WERI-Rb-1 (cell line): ENCODE measurements at regions not wholly inside any gene's neighbourhood (a gene's known extent, or its start where the extent isn't known, plus 50 kb on each side); places are given as distances from the start of the nearest gene placed in this dataset.

Experiments
- DNase-seq: peaks from one replicate; pipeline ENCODE4 v3.0.0-alpha.2; 2020
- H3K27ac ChIP-seq: fragments of 250-450 bp; sonication (Bioruptor Pico); 2 replicates; pipeline ENCODE4 v1.5.1; 2020; ENCODE audit warnings: mild to moderate bottlenecking, moderate library complexity
- H3K27me3 ChIP-seq: fragments of 250-450 bp; sonication (Bioruptor Pico); 2 replicates; pipeline ENCODE4 v1.5.1; 2021; ENCODE audit warnings: mild to moderate bottlenecking, low read depth, moderate library complexity; ENCODE audit not compliant: insufficient read depth, severe bottlenecking
- H3K36me3 ChIP-seq: fragments of 250-450 bp; sonication (Bioruptor Pico); 2 replicates; pipeline ENCODE4 v1.5.1; 2020; ENCODE audit warnings: mild to moderate bottlenecking, moderate library complexity
- H3K4me3 ChIP-seq: 2 replicates; pipeline ENCODE4 v1.5.1; 2011; ENCODE audit warnings: low read depth, mild to moderate bottlenecking, control low read depth, low read length
- H3K9me3 ChIP-seq: fragments of 250-450 bp; sonication (Bioruptor Pico); 2 replicates; pipeline ENCODE4 v1.5.1; 2021; ENCODE audit warnings: mild to moderate bottlenecking, moderate library complexity; ENCODE audit not compliant: severe bottlenecking
- TF ChIP-seq, protein P1 (sequence below): IDR thresholded peaks from 2 replicates; pipeline ENCODE4 v1.5.1; 2011; ENCODE audit warnings: low read depth, mild to moderate bottlenecking, control low read depth, inconsistent platforms, low read length

GRCh38 chr2:9089831-9090230, 86.3 kb upstream of the MBOAT2 start:
- H3K9me3 ChIP-seq = no peaks in the 10 kb centered on the region
- DNase-seq = no peak
- TF ChIP-seq, protein P1, sequence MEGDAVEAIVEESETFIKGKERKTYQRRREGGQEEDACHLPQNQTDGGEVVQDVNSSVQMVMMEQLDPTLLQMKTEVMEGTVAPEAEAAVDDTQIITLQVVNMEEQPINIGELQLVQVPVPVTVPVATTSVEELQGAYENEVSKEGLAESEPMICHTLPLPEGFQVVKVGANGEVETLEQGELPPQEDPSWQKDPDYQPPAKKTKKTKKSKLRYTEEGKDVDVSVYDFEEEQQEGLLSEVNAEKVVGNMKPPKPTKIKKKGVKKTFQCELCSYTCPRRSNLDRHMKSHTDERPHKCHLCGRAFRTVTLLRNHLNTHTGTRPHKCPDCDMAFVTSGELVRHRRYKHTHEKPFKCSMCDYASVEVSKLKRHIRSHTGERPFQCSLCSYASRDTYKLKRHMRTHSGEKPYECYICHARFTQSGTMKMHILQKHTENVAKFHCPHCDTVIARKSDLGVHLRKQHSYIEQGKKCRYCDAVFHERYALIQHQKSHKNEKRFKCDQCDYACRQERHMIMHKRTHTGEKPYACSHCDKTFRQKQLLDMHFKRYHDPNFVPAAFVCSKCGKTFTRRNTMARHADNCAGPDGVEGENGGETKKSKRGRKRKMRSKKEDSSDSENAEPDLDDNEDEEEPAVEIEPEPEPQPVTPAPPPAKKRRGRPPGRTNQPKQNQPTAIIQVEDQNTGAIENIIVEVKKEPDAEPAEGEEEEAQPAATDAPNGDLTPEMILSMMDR = no peak
- no peak overlapping the region for H3K27ac ChIP-seq
- H3K4me3 ChIP-seq = no peak overlapping the region
- H3K36me3 ChIP-seq = no peaks in the 10 kb centered on the region
- H3K27me3 ChIP-seq = no peaks in the 10 kb centered on the region

- Histone ChIP-seq H3K9me3 (peaks cover 2% of the 10 kb centered on the region), H3K4me3 (no peak overlapping the region), H3K27ac (no peak overlapping the region), H3K27me3 (no peaks in the 10 kb centered on the region), H3K36me3 (no peaks in the 10 kb centered on the region)
- no peak for DNase-seq
- TF ChIP-seq, protein P1 = no peak
Measured at GRCh38 chr2:9087121-9087681, 83.7 kb upstream of the MBOAT2 start.

GRCh38 chr2:9086465-9086864, 83.0 kb upstream of the MBOAT2 start:
- Histone ChIP-seq H3K9me3 (peaks cover 7% of the 10 kb centered on the region), H3K4me3 (no peak overlapping the region), H3K27ac (no peak overlapping the region), H3K36me3 (no peaks in the 10 kb centered on the region), H3K27me3 (no peaks in the 10 kb centered on the region)
- DNase-seq = no peak
- TF ChIP-seq, protein P1 = no peak

GRCh38 chr2:9085353-9085752, 81.9 kb upstream of the MBOAT2 start:
- DNase-seq = no peak

DNA sequence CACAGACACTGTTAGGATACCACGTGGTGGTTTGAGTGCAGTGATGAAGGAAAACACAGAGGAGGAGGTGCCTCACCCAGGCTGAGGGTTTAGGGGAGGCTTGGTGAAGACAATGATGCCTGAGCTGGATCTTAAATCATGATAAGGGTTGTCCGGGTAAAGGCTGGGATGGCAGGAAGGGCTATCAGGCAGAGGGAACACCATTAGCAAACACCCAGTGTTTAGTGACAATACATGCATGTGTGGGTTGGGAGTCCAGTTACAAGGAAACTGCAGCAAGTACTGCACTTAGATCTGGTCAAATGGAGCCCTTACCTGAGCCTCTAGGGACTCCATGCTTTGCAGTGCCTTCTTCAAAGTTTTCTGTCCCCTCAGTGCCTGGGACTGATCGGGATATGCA, 79.8 kb upstream of the MBOAT2 start:
- TF ChIP-seq, protein P1 = no peak

More at GRCh38 chr2:9085353-9085752, 81.9 kb upstream of the MBOAT2 start:
- H3K36me3 ChIP-seq = no peaks in the 10 kb centered on the region
- TF ChIP-seq, protein P1 = no peak
- H3K4me3 ChIP-seq = no peak overlapping the region
- no peaks in the 10 kb centered on the region for H3K27me3 ChIP-seq
- no peak overlapping the region for H3K27ac ChIP-seq
- H3K9me3 ChIP-seq = peaks cover 9% of the 10 kb centered on the region

GRCh38 chr2:9082158-9082557, 78.7 kb upstream of the MBOAT2 start:
- Histone ChIP-seq H3K27me3 (no peaks in the 10 kb centered on the region), H3K4me3 (no peak overlapping the region), H3K36me3 (no peaks in the 10 kb centered on the region), H3K27ac (no peak overlapping the region), H3K9me3 (peaks cover 9% of the 10 kb centered on the region)
- TF ChIP-seq, protein P1 = no peak
- DNase-seq = no peak

More for the DNA sequence above, 79.8 kb upstream of the MBOAT2 start:
- no peak overlapping the region for H3K4me3 ChIP-seq
- no peak for DNase-seq
- H3K36me3 ChIP-seq = no peaks in the 10 kb centered on the region
- H3K27me3 ChIP-seq = no peaks in the 10 kb centered on the region
- no peak overlapping the region for H3K27ac ChIP-seq
- peaks cover 9% of the 10 kb centered on the region for H3K9me3 ChIP-seq
